ENCODE measurements at regions not wholly inside any gene's neighbourhood (a gene's known extent, or its start where the extent isn't known, plus 50 kb on each side); places are given as distances from the start of the nearest gene placed in this dataset.

- Histone ChIP-seq H3K36me3 (ENCODE audit: control insufficient read depth in 1 of 2, insufficient read depth in 2 of 2, low read depth in 1 of 2, low read length in 2 of 2) (no peaks in the 10 kb centered on the region), H4K8ac (ENCODE audit: low read length) (no peak overlapping the region), H2BK15ac (ENCODE audit: low read depth, poor library complexity, severe bottlenecking) (no peak overlapping the region), H3K18ac (ENCODE audit: low read depth in 1 of 2, low read length in 2 of 2) (no peak overlapping the region), H4K91ac (ENCODE audit: low read length) (no peak overlapping the region), H3K27me3 (ENCODE audit: control insufficient read depth in 1 of 2, insufficient read depth in 1 of 2, low read length in 2 of 2) (no peaks in the 10 kb centered on the region), H2AK5ac (ENCODE audit: low read length, severe bottlenecking) (no peak overlapping the region), H2AFZ (ENCODE audit: low read depth, low read length) (no peak overlapping the region), H3K27ac (ENCODE audit: low read length, poor library complexity, severe bottlenecking) (peak overlapping the region; percentile 88), H2BK120ac (ENCODE audit: low read depth, low read length) (no peak overlapping the region), H3K9me3 (ENCODE audit: control insufficient read depth, low read length) (no peaks in the 10 kb centered on the region), H3K79me1 (replicated peaks; ENCODE audit: low read length, poor library complexity, severe bottlenecking) (no peaks in the 10 kb centered on the region), H3K14ac (ENCODE audit: low read length in 2 of 2) (no peak overlapping the region), H2BK5ac (ENCODE audit: low read depth, low read length, poor library complexity, severe bottlenecking) (no peak overlapping the region), H3K4ac (ENCODE audit: low read depth in 1 of 2, low read length in 2 of 2) (no peak overlapping the region), H3K9ac (ENCODE audit: low read length) (peak overlapping the region; percentile 90), H3K4me2 (ENCODE audit: low read length, poor library complexity, severe bottlenecking) (no peak overlapping the region), H2BK12ac (ENCODE audit: low read length in 2 of 2) (no peak overlapping the region), H3K4me3 (ENCODE audit: insufficient read depth in 1 of 2, low read depth in 1 of 2, low read length in 2 of 2) (peak overlapping the region in 1 of 2 experiments; percentile 56), H3K23ac (ENCODE audit: low read length in 2 of 2) (no peak overlapping the region), H3K4me1 (ENCODE audit: control insufficient read depth, insufficient read depth, low read depth, low read length) (no peaks in the 10 kb centered on the region)
- DNase-seq = peak; percentile 26
Measured at GRCh38 chr3:146969356-146969755, 364.2 kb upstream of the PLSCR5 start.

GRCh38 chr3:146968204-146968651 lies 363.1 kb upstream of the PLSCR5 start:
- H3K9me3 ChIP-seq (ENCODE audit: control insufficient read depth, low read length) = no peaks in the 10 kb centered on the region
- 0% methylated on average over 1 of the region's 1 CpG for WGBS
- H2BK120ac ChIP-seq (ENCODE audit: low read depth, low read length) = no peak overlapping the region
- peak overlapping the region in 1 of 2 experiments; percentile 56 for H3K4me3 ChIP-seq (ENCODE audit: insufficient read depth in 1 of 2, low read depth in 1 of 2, low read length in 2 of 2)
- no peaks in the 10 kb centered on the region for H3K79me1 ChIP-seq (replicated peaks; ENCODE audit: low read length, poor library complexity, severe bottlenecking)
- H2BK15ac ChIP-seq (ENCODE audit: low read depth, poor library complexity, severe bottlenecking) = no peak overlapping the region
- H3K36me3 ChIP-seq (ENCODE audit: control insufficient read depth in 1 of 2, insufficient read depth in 2 of 2, low read depth in 1 of 2, low read length in 2 of 2) = no peaks in the 10 kb centered on the region
- H3K18ac ChIP-seq (ENCODE audit: low read depth in 1 of 2, low read length in 2 of 2) = no peak overlapping the region
- H3K27me3 ChIP-seq (ENCODE audit: control insufficient read depth in 1 of 2, insufficient read depth in 1 of 2, low read length in 2 of 2) = no peaks in the 10 kb centered on the region
- H3K14ac ChIP-seq (ENCODE audit: low read length in 2 of 2) = no peak overlapping the region
- H2BK12ac ChIP-seq (ENCODE audit: low read length in 2 of 2) = no peak overlapping the region
- peak overlapping the region; percentile 88 for H3K27ac ChIP-seq (ENCODE audit: low read length, poor library complexity, severe bottlenecking)
- no peak overlapping the region for H4K8ac ChIP-seq (ENCODE audit: low read length)
- DNase-seq = peak; percentile 89
- peak overlapping the region; percentile 5 for H3K4me2 ChIP-seq (ENCODE audit: low read length, poor library complexity, severe bottlenecking)
- H3K9ac ChIP-seq (ENCODE audit: low read length) = peak overlapping the region; percentile 90
- no peak overlapping the region for H3K4ac ChIP-seq (ENCODE audit: low read depth in 1 of 2, low read length in 2 of 2)
- H2AK5ac ChIP-seq (ENCODE audit: low read length, severe bottlenecking) = no peak overlapping the region
- H3K4me1 ChIP-seq (ENCODE audit: control insufficient read depth, insufficient read depth, low read depth, low read length) = no peaks in the 10 kb centered on the region
- no peak overlapping the region for H4K91ac ChIP-seq (ENCODE audit: low read length)
- H2AFZ ChIP-seq (ENCODE audit: low read depth, low read length) = no peak overlapping the region
- no peak overlapping the region for H3K23ac ChIP-seq (ENCODE audit: low read length in 2 of 2)
- peak overlapping the region; percentile 44 for H2BK5ac ChIP-seq (ENCODE audit: low read depth, low read length, poor library complexity, severe bottlenecking)

- Histone ChIP-seq H3K4me2 (ENCODE audit: low read length, poor library complexity, severe bottlenecking) (no peak overlapping the region), H3K23ac (ENCODE audit: low read length in 2 of 2) (no peak overlapping the region), H3K27ac (ENCODE audit: low read length, poor library complexity, severe bottlenecking) (peak overlapping the region; percentile 74), H3K18ac (ENCODE audit: low read depth in 1 of 2, low read length in 2 of 2) (no peak overlapping the region), H3K14ac (ENCODE audit: low read length in 2 of 2) (no peak overlapping the region), H2BK12ac (ENCODE audit: low read length in 2 of 2) (no peak overlapping the region), H2BK5ac (ENCODE audit: low read depth, low read length, poor library complexity, severe bottlenecking) (no peak overlapping the region), H2BK15ac (ENCODE audit: low read depth, poor library complexity, severe bottlenecking) (no peak overlapping the region), H3K4me1 (ENCODE audit: control insufficient read depth, insufficient read depth, low read depth, low read length) (no peaks in the 10 kb centered on the region), H4K91ac (ENCODE audit: low read length) (no peak overlapping the region), H2BK120ac (ENCODE audit: low read depth, low read length) (no peak overlapping the region), H2AK5ac (ENCODE audit: low read length, severe bottlenecking) (no peak overlapping the region), H3K9me3 (ENCODE audit: control insufficient read depth, low read length) (no peaks in the 10 kb centered on the region), H4K8ac (ENCODE audit: low read length) (no peak overlapping the region), H3K4ac (ENCODE audit: low read depth in 1 of 2, low read length in 2 of 2) (no peak overlapping the region), H3K36me3 (ENCODE audit: control insufficient read depth in 1 of 2, insufficient read depth in 2 of 2, low read depth in 1 of 2, low read length in 2 of 2) (no peaks in the 10 kb centered on the region), H3K4me3 (ENCODE audit: insufficient read depth in 1 of 2, low read depth in 1 of 2, low read length in 2 of 2) (no peak overlapping the region), H3K27me3 (ENCODE audit: control insufficient read depth in 1 of 2, insufficient read depth in 1 of 2, low read length in 2 of 2) (no peaks in the 10 kb centered on the region), H3K9ac (ENCODE audit: low read length) (peak overlapping the region; percentile 90), H3K79me1 (replicated peaks; ENCODE audit: low read length, poor library complexity, severe bottlenecking) (no peaks in the 10 kb centered on the region), H2AFZ (ENCODE audit: low read depth, low read length) (no peak overlapping the region)
- DNase-seq = no peak
Measured at GRCh38 chr3:146967783-146968182, 362.6 kb upstream of the PLSCR5 start.

- Histone ChIP-seq H4K8ac (ENCODE audit: low read length) (no peak overlapping the region), H2AFZ (ENCODE audit: low read depth, low read length) (no peak overlapping the region), H3K4ac (ENCODE audit: low read depth in 1 of 2, low read length in 2 of 2) (no peak overlapping the region), H3K9me3 (ENCODE audit: control insufficient read depth, low read length) (no peaks in the 10 kb centered on the region), H2BK5ac (ENCODE audit: low read depth, low read length, poor library complexity, severe bottlenecking) (no peak overlapping the region), H3K79me1 (replicated peaks; ENCODE audit: low read length, poor library complexity, severe bottlenecking) (no peaks in the 10 kb centered on the region), H3K4me2 (ENCODE audit: low read length, poor library complexity, severe bottlenecking) (no peak overlapping the region), H3K23ac (ENCODE audit: low read length in 2 of 2) (no peak overlapping the region), H3K14ac (ENCODE audit: low read length in 2 of 2) (no peak overlapping the region), H3K27ac (ENCODE audit: low read length, poor library complexity, severe bottlenecking) (no peak overlapping the region), H3K27me3 (ENCODE audit: control insufficient read depth in 1 of 2, insufficient read depth in 1 of 2, low read length in 2 of 2) (no peaks in the 10 kb centered on the region), H3K9ac (ENCODE audit: low read length) (no peak overlapping the region), H3K36me3 (ENCODE audit: control insufficient read depth in 1 of 2, insufficient read depth in 2 of 2, low read depth in 1 of 2, low read length in 2 of 2) (no peaks in the 10 kb centered on the region), H3K18ac (ENCODE audit: low read depth in 1 of 2, low read length in 2 of 2) (no peak overlapping the region), H2BK12ac (ENCODE audit: low read length in 2 of 2) (no peak overlapping the region), H2BK120ac (ENCODE audit: low read depth, low read length) (no peak overlapping the region), H2AK5ac (ENCODE audit: low read length, severe bottlenecking) (no peak overlapping the region), H3K4me1 (ENCODE audit: control insufficient read depth, insufficient read depth, low read depth, low read length) (no peaks in the 10 kb centered on the region), H3K4me3 (ENCODE audit: insufficient read depth in 1 of 2, low read depth in 1 of 2, low read length in 2 of 2) (no peak overlapping the region), H2BK15ac (ENCODE audit: low read depth, poor library complexity, severe bottlenecking) (no peak overlapping the region), H4K91ac (ENCODE audit: low read length) (no peak overlapping the region)
- no peak for DNase-seq
- WGBS = 100% methylated on average over 3 of the region's 3 CpGs
Measured at GRCh38 chr3:146966124-146966523, 361.0 kb upstream of the PLSCR5 start.
